Stimulated activated memory B cell treated with anti-CD40 and anti-IgM and Interleukin-4, amounts not matched to agents 10 μg/mL and 1 μg/mL and 100 μg/mL, for 72 hours (primary cell): ENCODE measurements at regions not wholly inside any gene's neighbourhood (a gene's known extent, or its start where the extent isn't known, plus 50 kb on each side); places are given as distances from the start of the nearest gene placed in this dataset.
"Not testable (repeated sequence)": the region's sequence is repeated elsewhere in the genome, so short reads cannot be mapped to it uniquely, and the experiment has no call there.

Source experiments
- ATAC-seq: fragments of 150-1000 bp; cut with Tn5 transposase; 2 replicates; pipeline ENCODE4 v1.10.0; 2021
- H3K27ac Mint-ChIP-seq: one replicate; pipeline ENCODE4 v1.8.0; 2022; ENCODE audit warnings: mild to moderate bottlenecking, mixed read lengths
- H3K27me3 Mint-ChIP-seq: one replicate; pipeline ENCODE4 v1.8.0; 2022; ENCODE audit warnings: mixed read lengths
- H3K36me3 Mint-ChIP-seq: one replicate; pipeline ENCODE4 v1.8.0; 2022; ENCODE audit warnings: mixed read lengths
- H3K4me1 Mint-ChIP-seq: one replicate; pipeline ENCODE4 v1.8.0; 2022; ENCODE audit warnings: mixed read lengths
- H3K4me3 Mint-ChIP-seq: one replicate; pipeline ENCODE4 v1.8.0; 2022; ENCODE audit warnings: mild to moderate bottlenecking, moderate library complexity, mixed read lengths
- H3K9me3 Mint-ChIP-seq: one replicate; pipeline ENCODE4 v1.8.0; 2022; ENCODE audit warnings: mixed read lengths

- H3K36me3 Mint-ChIP-seq, H3K9me3 Mint-ChIP-seq, ATAC-seq, H3K27ac Mint-ChIP-seq, H3K4me3 Mint-ChIP-seq: not testable (repeated sequence)
- Mint-ChIP-seq H3K27me3 (peaks cover 16% of the 10 kb centered on the region), H3K4me1 (peaks cover 11% of the 10 kb centered on the region)
These were observed 162.8 kb upstream of the MEX3C start for GRCh38 chr18:51360301-51360700.

GRCh38 chr18:51361130-51361860 is 163.8 kb upstream of the MEX3C start:
- no peak overlapping the region for H3K4me3 Mint-ChIP-seq
- no peaks in the 10 kb centered on the region for H3K9me3 Mint-ChIP-seq
- H3K4me1 Mint-ChIP-seq, result peaks cover 11% of the 10 kb centered on the region
- H3K36me3 Mint-ChIP-seq, result no peaks in the 10 kb centered on the region
- ATAC-seq, result no peak
- peaks cover 16% of the 10 kb centered on the region for H3K27me3 Mint-ChIP-seq
- no peak overlapping the region for H3K27ac Mint-ChIP-seq

GRCh38 chr18:51363384-51363783 is 165.9 kb upstream of the MEX3C start:
- peaks cover 11% of the 10 kb centered on the region for H3K4me1 Mint-ChIP-seq
- no peaks in the 10 kb centered on the region for H3K36me3 Mint-ChIP-seq
- ATAC-seq, result no peak
- H3K27me3 Mint-ChIP-seq, result peaks cover 6% of the 10 kb centered on the region
- H3K9me3 Mint-ChIP-seq, result no peaks in the 10 kb centered on the region
- H3K4me3 Mint-ChIP-seq, result no peak overlapping the region
- H3K27ac Mint-ChIP-seq, result no peak overlapping the region

GRCh38 chr18:51370996-51371395 is 173.5 kb upstream of the MEX3C start:
- peaks cover 4% of the 10 kb centered on the region for H3K36me3 Mint-ChIP-seq
- H3K4me3 Mint-ChIP-seq, result no peak overlapping the region
- H3K9me3 Mint-ChIP-seq, result peaks cover 8% of the 10 kb centered on the region
- ATAC-seq, result no peak
- H3K27ac Mint-ChIP-seq, result no peak overlapping the region
- H3K27me3 Mint-ChIP-seq, result peaks cover 59% of the 10 kb centered on the region
- H3K4me1 Mint-ChIP-seq, result no peaks in the 10 kb centered on the region

- H3K27ac Mint-ChIP-seq, result no peak overlapping the region
- no peaks in the 10 kb centered on the region for H3K4me1 Mint-ChIP-seq
- H3K27me3 Mint-ChIP-seq, result peaks cover 59% of the 10 kb centered on the region
- peaks cover 4% of the 10 kb centered on the region for H3K36me3 Mint-ChIP-seq
- H3K4me3 Mint-ChIP-seq, result no peak overlapping the region
- H3K9me3 Mint-ChIP-seq, result peaks cover 8% of the 10 kb centered on the region
- no peak for ATAC-seq
These were observed 174.4 kb upstream of the MEX3C start for GRCh38 chr18:51371929-51372328.

- no peak for ATAC-seq
- Mint-ChIP-seq H3K27me3 (peaks cover under 1% of the 10 kb centered on the region), H3K36me3 (no peaks in the 10 kb centered on the region), H3K9me3 (no peaks in the 10 kb centered on the region), H3K4me1 (no peaks in the 10 kb centered on the region), H3K27ac (no peak overlapping the region), H3K4me3 (no peak overlapping the region)
These were observed 184.6 kb upstream of the MEX3C start for GRCh38 chr18:51382081-51382480.

- no peaks in the 10 kb centered on the region for H3K4me1 Mint-ChIP-seq
- no peaks in the 10 kb centered on the region for H3K36me3 Mint-ChIP-seq
- peaks cover 11% of the 10 kb centered on the region for H3K27me3 Mint-ChIP-seq
These were observed 185.6 kb upstream of the MEX3C start for GRCh38 chr18:51383116-51383515.

GRCh38 chr18:51383711-51384110 is 186.2 kb upstream of the MEX3C start:
- ATAC-seq, result no peak
- H3K9me3 Mint-ChIP-seq, result no peaks in the 10 kb centered on the region
- no peaks in the 10 kb centered on the region for H3K36me3 Mint-ChIP-seq
- no peak overlapping the region for H3K27ac Mint-ChIP-seq
- H3K27me3 Mint-ChIP-seq, result peaks cover 15% of the 10 kb centered on the region
- H3K4me1 Mint-ChIP-seq, result no peaks in the 10 kb centered on the region
- H3K4me3 Mint-ChIP-seq, result no peak overlapping the region

More at GRCh38 chr18:51383116-51383515, 185.6 kb upstream of the MEX3C start:
- no peak for ATAC-seq
- Mint-ChIP-seq H3K9me3 (no peaks in the 10 kb centered on the region), H3K4me3 (no peak overlapping the region), H3K27ac (no peak overlapping the region)

- ATAC-seq, result no peak
- no peaks in the 10 kb centered on the region for H3K4me1 Mint-ChIP-seq
- H3K9me3 Mint-ChIP-seq, result no peaks in the 10 kb centered on the region
- no peak overlapping the region for H3K27ac Mint-ChIP-seq
- H3K36me3 Mint-ChIP-seq, result no peaks in the 10 kb centered on the region
- no peak overlapping the region for H3K4me3 Mint-ChIP-seq
- H3K27me3 Mint-ChIP-seq, result peaks cover 15% of the 10 kb centered on the region
These were observed 187.8 kb upstream of the MEX3C start for GRCh38 chr18:51385270-51385669.

GRCh38 chr18:51390702-51391101 is 193.2 kb upstream of the MEX3C start:
- H3K9me3 Mint-ChIP-seq, result no peaks in the 10 kb centered on the region
- H3K4me3 Mint-ChIP-seq, result no peak overlapping the region
- no peak overlapping the region for H3K27ac Mint-ChIP-seq
- ATAC-seq, result no peak
- H3K36me3 Mint-ChIP-seq, result no peaks in the 10 kb centered on the region
- H3K4me1 Mint-ChIP-seq, result no peaks in the 10 kb centered on the region
- peaks cover 30% of the 10 kb centered on the region for H3K27me3 Mint-ChIP-seq

GRCh38 chr18:51391215-51391614 is 193.7 kb upstream of the MEX3C start:
- Mint-ChIP-seq H3K36me3 (no peaks in the 10 kb centered on the region), H3K4me1 (no peaks in the 10 kb centered on the region), H3K9me3 (no peaks in the 10 kb centered on the region), H3K27me3 (peaks cover 30% of the 10 kb centered on the region), H3K27ac (no peak overlapping the region), H3K4me3 (no peak overlapping the region)
- no peak for ATAC-seq

- Mint-ChIP-seq H3K27me3 (peaks cover 30% of the 10 kb centered on the region), H3K4me3 (no peak overlapping the region), H3K36me3 (no peaks in the 10 kb centered on the region), H3K4me1 (no peaks in the 10 kb centered on the region), H3K27ac (no peak overlapping the region), H3K9me3 (no peaks in the 10 kb centered on the region)
- no peak for ATAC-seq
These were observed 194.2 kb upstream of the MEX3C start for GRCh38 chr18:51391731-51392130.

GRCh38 chr18:51397347-51397962 is 200.0 kb upstream of the MEX3C start:
- Mint-ChIP-seq H3K4me3 (no peak overlapping the region), H3K9me3 (no peaks in the 10 kb centered on the region), H3K4me1 (no peaks in the 10 kb centered on the region), H3K36me3 (no peaks in the 10 kb centered on the region), H3K27ac (no peak overlapping the region), H3K27me3 (peaks cover 1% of the 10 kb centered on the region)
- ATAC-seq, result no peak

- ATAC-seq, result no peak
- Mint-ChIP-seq H3K4me1 (no peaks in the 10 kb centered on the region), H3K36me3 (no peaks in the 10 kb centered on the region), H3K4me3 (no peak overlapping the region), H3K9me3 (no peaks in the 10 kb centered on the region), H3K27ac (no peak overlapping the region), H3K27me3 (no peaks in the 10 kb centered on the region)
These were observed 200.6 kb upstream of the MEX3C start for GRCh38 chr18:51398104-51398503.

GRCh38 chr18:51399491-51400122 is 202.1 kb upstream of the MEX3C start:
- Mint-ChIP-seq H3K4me3 (no peak overlapping the region), H3K27ac (no peak overlapping the region), H3K36me3 (no peaks in the 10 kb centered on the region), H3K27me3 (no peaks in the 10 kb centered on the region), H3K4me1 (no peaks in the 10 kb centered on the region), H3K9me3 (no peaks in the 10 kb centered on the region)
- ATAC-seq, result no peak

GRCh38 chr18:51400721-51401120 is 203.2 kb upstream of the MEX3C start:
- no peaks in the 10 kb centered on the region for H3K4me1 Mint-ChIP-seq
- H3K36me3 Mint-ChIP-seq, result no peaks in the 10 kb centered on the region
- no peak overlapping the region for H3K27ac Mint-ChIP-seq
- H3K27me3 Mint-ChIP-seq, result no peaks in the 10 kb centered on the region
- ATAC-seq, result no peak
- H3K4me3 Mint-ChIP-seq, result no peak overlapping the region
- H3K9me3 Mint-ChIP-seq, result no peaks in the 10 kb centered on the region
